NB4 (cell line): ENCODE measurements at regions not wholly inside any gene's neighbourhood (a gene's known extent, or its start where the extent isn't known, plus 50 kb on each side); places are given as distances from the start of the nearest gene placed in this dataset.

ENCODE experiments used
- DNase-seq: peaks from one replicate; pipeline ENCODE4 v3.0.0; 2010; ENCODE audit warnings: low read depth
- H3K4me3 ChIP-seq: one replicate; pipeline ENCODE4 v1.5.1; 2011; ENCODE audit warnings: mild to moderate bottlenecking, low read depth, low read length, moderate library complexity
- CTCF ChIP-seq: IDR thresholded peaks from one replicate; pipeline ENCODE4 v1.5.1; 2012; ENCODE audit warnings: low read depth, low read length
- MAX ChIP-seq: IDR thresholded peaks from 2 replicates; pipeline ENCODE4 v1.6.1; 2011; ENCODE audit warnings: low read depth, low read length
- MYC ChIP-seq: IDR thresholded peaks from 2 replicates; pipeline ENCODE4 v1.6.1; 2011; ENCODE audit warnings: low read depth, low read length
- POLR2A ChIP-seq: IDR thresholded peaks from 2 replicates; pipeline ENCODE4 v1.6.1; 2011; ENCODE audit warnings: mild to moderate bottlenecking; ENCODE audit not compliant: insufficient read length; ENCODE audit errors: extremely low read depth

- no peak for DNase-seq
- TF ChIP-seq POLR2A = no peak
- TF ChIP-seq MAX = no peak
- TF ChIP-seq MYC = no peak
- TF ChIP-seq CTCF = no peak
- H3K4me3 ChIP-seq = no peak overlapping the region
Observed at GRCh38 chr14:104432611-104433231, 146.8 kb upstream of the C14orf180 start.

- no peak overlapping the region for H3K4me3 ChIP-seq
- TF ChIP-seq MAX (no peak), POLR2A (no peak), CTCF (no peak), MYC (no peak)
- no peak for DNase-seq
Observed at GRCh38 chr14:104433401-104434213, 146.0 kb upstream of the C14orf180 start.

- H3K4me3 ChIP-seq = no peak overlapping the region
- TF ChIP-seq CTCF = no peak
- no peak for TF ChIP-seq MYC
- TF ChIP-seq MAX = no peak
- no peak for TF ChIP-seq POLR2A
- DNase-seq = no peak
Observed at GRCh38 chr14:104434214-104435076, 145.1 kb upstream of the C14orf180 start.

GRCh38 chr14:104435147-104436046, 144.2 kb upstream of the C14orf180 start:
- H3K4me3 ChIP-seq = no peak overlapping the region
- TF ChIP-seq POLR2A (no peak), MYC (no peak), MAX (no peak), CTCF (no peak)
- DNase-seq = no peak
